GM12891 (cell line): ENCODE measurements at regions not wholly inside any gene's neighbourhood (a gene's known extent, or its start where the extent isn't known, plus 50 kb on each side); places are given as distances from the start of the nearest gene placed in this dataset.

Experiments
- POLR2A ChIP-seq: IDR thresholded peaks from 2 replicates; pipeline ENCODE4 v1.6.1; 2011; ENCODE audit warnings: low read depth, low read length, control low read depth
- SPI1 ChIP-seq: IDR thresholded peaks from 2 replicates; pipeline ENCODE4 v1.6.1; 2011; ENCODE audit warnings: low read depth, low read length, control low read depth

DNA sequence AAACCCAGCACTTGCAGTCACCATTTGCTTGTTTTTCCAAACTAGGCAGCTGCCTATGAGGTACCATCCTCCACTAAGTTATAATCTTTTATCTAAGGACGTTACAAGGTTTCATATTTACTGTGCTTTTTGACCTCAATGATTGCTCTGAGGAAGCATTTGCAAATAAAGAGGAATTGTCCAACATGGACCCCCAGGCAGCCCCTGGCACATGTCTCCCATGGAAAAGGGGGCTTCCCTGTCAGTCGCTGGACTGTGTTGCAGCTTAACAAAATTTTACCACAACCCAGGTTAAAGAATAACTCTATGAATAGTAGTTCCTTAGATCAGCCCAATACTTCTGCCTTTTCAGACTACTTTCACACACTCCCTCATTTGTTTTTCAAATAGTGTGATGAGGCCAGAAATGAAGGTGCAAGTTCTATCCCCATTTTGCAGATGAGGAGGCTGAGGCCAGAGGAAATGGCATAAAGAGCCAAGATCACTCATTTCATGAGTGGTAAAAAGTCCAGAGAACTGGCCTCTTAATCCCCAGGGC is 52.8 kb upstream of the ZPBP start:
- TF ChIP-seq SPI1 (0 out of 2 replicates have a peak, but pooled peaks have one; percentile 20), POLR2A (no peak)
